GM18502 (cell line): ENCODE measurements at regions not wholly inside any gene's neighbourhood (a gene's known extent, or its start where the extent isn't known, plus 50 kb on each side); places are given as distances from the start of the nearest gene placed in this dataset.

Source experiments
- ATAC-seq: cut with Tn5 transposase; IDR thresholded peaks from one replicate; pipeline ENCODE4 v1.9.1; 2021; ENCODE audit warnings: mild to moderate bottlenecking; ENCODE audit not compliant: unreplicated experiment, poor library complexity

- ATAC-seq, result no peak
Measured at GRCh38 chr11:92317222-92317621, 92.6 kb downstream of the FAT3 start.

GRCh38 chr11:92317721-92318120 is 93.1 kb downstream of the FAT3 start:
- ATAC-seq, result no peak

GRCh38 chr11:92322225-92322624 is 97.6 kb downstream of the FAT3 start:
- ATAC-seq, result no peak

- no peak for ATAC-seq
Measured at GRCh38 chr11:92324890-92325289, 100.3 kb downstream of the FAT3 start.

- no peak for ATAC-seq
Measured at GRCh38 chr11:92325416-92325815, 100.8 kb downstream of the FAT3 start.

- ATAC-seq, result no peak
Measured at GRCh38 chr11:92329137-92329536, 104.5 kb downstream of the FAT3 start.

GRCh38 chr11:92329646-92330045 is 105.0 kb downstream of the FAT3 start:
- no peak for ATAC-seq

- ATAC-seq, result no peak
Measured at GRCh38 chr11:92330114-92330513, 105.5 kb downstream of the FAT3 start.

GRCh38 chr11:92332986-92333385 is 108.4 kb downstream of the FAT3 start:
- no peak for ATAC-seq

- ATAC-seq, result no peak
Measured at GRCh38 chr11:92340839-92341238, 116.2 kb downstream of the FAT3 start.

GRCh38 chr11:92342034-92342720 is 117.6 kb downstream of the FAT3 start:
- no peak for ATAC-seq

GRCh38 chr11:92342886-92343285 is 118.3 kb downstream of the FAT3 start:
- ATAC-seq, result no peak

- no peak for ATAC-seq
Measured at GRCh38 chr11:92346220-92346619, 121.6 kb downstream of the FAT3 start.

- no peak for ATAC-seq
Measured at GRCh38 chr11:92347454-92347853, 122.8 kb downstream of the FAT3 start.

- ATAC-seq, result no peak
Measured at GRCh38 chr11:92349486-92350156, 125.0 kb downstream of the FAT3 start.

- ATAC-seq, result no peak
Measured at GRCh38 chr11:92357344-92357743, 132.7 kb downstream of the FAT3 start.

GRCh38 chr11:92357841-92358240 is 133.2 kb downstream of the FAT3 start:
- ATAC-seq, result no peak

- ATAC-seq, result no peak
Measured at GRCh38 chr11:92361551-92361950, 136.9 kb downstream of the FAT3 start.

- no peak for ATAC-seq
Measured at GRCh38 chr11:92362989-92363388, 138.4 kb downstream of the FAT3 start.

- ATAC-seq, result no peak
Measured at GRCh38 chr11:92364177-92364576, 139.6 kb downstream of the FAT3 start.

- no peak for ATAC-seq
Measured at GRCh38 chr11:92376146-92376599, 151.6 kb downstream of the FAT3 start.

- ATAC-seq, result no peak
Measured at GRCh38 chr11:92376680-92377079, 152.1 kb downstream of the FAT3 start.
